HFF-Myc (cell line): ENCODE measurements at regions not wholly inside any gene's neighbourhood (a gene's known extent, or its start where the extent isn't known, plus 50 kb on each side); places are given as distances from the start of the nearest gene placed in this dataset.

Experiments
- DNase-seq: peaks from one replicate; pipeline ENCODE4 v3.0.0-alpha.2; 2011; ENCODE audit warnings: low read depth; ENCODE audit errors: extremely low read depth
- H3K4me3 ChIP-seq: replicated peaks from 2 replicates; pipeline ENCODE4 v1.5.1; 2011; ENCODE audit warnings: low read depth, mild to moderate bottlenecking, control low read depth, low read length
- CTCF ChIP-seq: IDR thresholded peaks from 2 replicates; pipeline ENCODE4 v1.5.1; 2012; ENCODE audit warnings: mild to moderate bottlenecking, low read depth, low read length, control low read depth; ENCODE audit errors: missing control alignments

- no peak overlapping the region for H3K4me3 ChIP-seq
- DNase-seq = no peak
- no peak for TF ChIP-seq CTCF
Measured at GRCh38 chr6:8336406-8337057, 98.8 kb downstream of the SLC35B3 start.

GRCh38 chr6:8335896-8336295 is 99.4 kb downstream of the SLC35B3 start:
- no peak for TF ChIP-seq CTCF
- H3K4me3 ChIP-seq = no peak overlapping the region
- DNase-seq = no peak

GRCh38 chr6:8335381-8335780 is 100.0 kb downstream of the SLC35B3 start:
- no peak for DNase-seq
- TF ChIP-seq CTCF = no peak
- H3K4me3 ChIP-seq = no peak overlapping the region

GRCh38 chr6:8334113-8334512 is 101.2 kb downstream of the SLC35B3 start:
- no peak for TF ChIP-seq CTCF
- no peak for DNase-seq

GRCh38 chr6:8329562-8329961 is 105.8 kb downstream of the SLC35B3 start:
- TF ChIP-seq CTCF = no peak
- DNase-seq = no peak
- H3K4me3 ChIP-seq = no peak overlapping the region

More at GRCh38 chr6:8334113-8334512, 101.2 kb downstream of the SLC35B3 start:
- no peak overlapping the region for H3K4me3 ChIP-seq

- no peak for DNase-seq
- no peak for TF ChIP-seq CTCF
- no peak overlapping the region for H3K4me3 ChIP-seq
Measured at GRCh38 chr6:8325743-8326142, 109.6 kb downstream of the SLC35B3 start.

- TF ChIP-seq CTCF = no peak
- no peak overlapping the region for H3K4me3 ChIP-seq
- no peak for DNase-seq
Measured at GRCh38 chr6:8322659-8323058, 112.7 kb downstream of the SLC35B3 start.
